Neural cell (in vitro differentiated cells): ENCODE measurements at regions not wholly inside any gene's neighbourhood (a gene's known extent, or its start where the extent isn't known, plus 50 kb on each side); places are given as distances from the start of the nearest gene placed in this dataset.

Experiments
- CTCF ChIP-seq: fragments of 450-650 bp; IDR thresholded peaks from 2 replicates; pipeline ENCODE4 v1.5.1; 2014; ENCODE audit warnings: antibody characterized with exemption, mild to moderate bottlenecking, moderate library complexity; ENCODE audit not compliant: poor library complexity, severe bottlenecking
- EZH2 ChIP-seq: fragments of 200-600, 300-800 bp; shearing (Covaris generic), sonication (generic); IDR thresholded peaks from 2 replicates; pipeline ENCODE4 v1.6.1; 2014; ENCODE audit warnings: antibody characterized with exemption, low read length, borderline replicate concordance, mild to moderate bottlenecking; ENCODE audit not compliant: insufficient read depth, poor library complexity, severe bottlenecking

GRCh38 chr4:126777649-126778048, 855.1 kb upstream of the INTU start:
- TF ChIP-seq CTCF (no peak), EZH2 (no peak)
